ENCODE measurements at regions not wholly inside any gene's neighbourhood (a gene's known extent, or its start where the extent isn't known, plus 50 kb on each side); places are given as distances from the start of the nearest gene placed in this dataset.
"Not testable (repeated sequence)": the region's sequence is repeated elsewhere in the genome, so short reads cannot be mapped to it uniquely, and the experiment has no call there.

- not testable (repeated sequence) for H3K36me3 ChIP-seq (ENCODE audit: control insufficient read depth, insufficient read depth, low read length)
These were observed 822.1 kb downstream of the KCNMA1 start for GRCh38 chr10:76815505-76815904.

GRCh38 chr10:76811430-76811829 is 826.2 kb downstream of the KCNMA1 start:
- H3K4me3 ChIP-seq (ENCODE audit: low read depth, low read length), result no peak overlapping the region
- no peaks in the 10 kb centered on the region for H3K27me3 ChIP-seq (ENCODE audit: control insufficient read depth, insufficient read depth, low read length)
- H3K4me1 ChIP-seq (ENCODE audit: control insufficient read depth, insufficient read depth, low read length), result no peaks in the 10 kb centered on the region
- H3K36me3 ChIP-seq (ENCODE audit: control insufficient read depth, insufficient read depth, low read length), result no peaks in the 10 kb centered on the region
- no peaks in the 10 kb centered on the region for H3K9me3 ChIP-seq (ENCODE audit: control insufficient read depth, insufficient read depth, low read length)
- H3K27ac ChIP-seq (ENCODE audit: low read depth, low read length), result no peak overlapping the region
- no peak for DNase-seq (ENCODE audit: low read depth in 4 of 6, low spot score in 6 of 6)

More at GRCh38 chr10:76815505-76815904, 822.1 kb downstream of the KCNMA1 start:
- 91% methylated on average over 5 of the region's 9 CpGs for WGBS (ENCODE audit: insufficient coverage)
- not testable (repeated sequence) for H3K27ac ChIP-seq (ENCODE audit: low read depth, low read length); H3K9me3 ChIP-seq (ENCODE audit: control insufficient read depth, insufficient read depth, low read length); H3K4me1 ChIP-seq (ENCODE audit: control insufficient read depth, insufficient read depth, low read length); H3K4me3 ChIP-seq (ENCODE audit: low read depth, low read length); DNase-seq (ENCODE audit: low read depth in 4 of 6, low spot score in 6 of 6); H3K27me3 ChIP-seq (ENCODE audit: control insufficient read depth, insufficient read depth, low read length)

- no peak overlapping the region for H3K27ac ChIP-seq (ENCODE audit: low read depth, low read length)
- no peak overlapping the region for H3K4me3 ChIP-seq (ENCODE audit: low read depth, low read length)
- H3K36me3 ChIP-seq (ENCODE audit: control insufficient read depth, insufficient read depth, low read length), result no peaks in the 10 kb centered on the region
- H3K4me1 ChIP-seq (ENCODE audit: control insufficient read depth, insufficient read depth, low read length), result peaks cover 4% of the 10 kb centered on the region
- WGBS (ENCODE audit: insufficient coverage), result no CpG with 5 or more reads among the region's 4 CpGs
- DNase-seq (ENCODE audit: low read depth in 4 of 6, low spot score in 6 of 6), result no peak
- no peaks in the 10 kb centered on the region for H3K27me3 ChIP-seq (ENCODE audit: control insufficient read depth, insufficient read depth, low read length)
- H3K9me3 ChIP-seq (ENCODE audit: control insufficient read depth, insufficient read depth, low read length), result no peaks in the 10 kb centered on the region
These were observed 849.2 kb downstream of the KCNMA1 start for GRCh38 chr10:76788452-76788811.

- DNase-seq (ENCODE audit: low read depth in 4 of 6, low spot score in 6 of 6), result no peak
- Histone ChIP-seq H3K27ac (ENCODE audit: low read depth, low read length) (peak overlapping the region; percentile 17), H3K36me3 (ENCODE audit: control insufficient read depth, insufficient read depth, low read length) (no peaks in the 10 kb centered on the region), H3K4me3 (ENCODE audit: low read depth, low read length) (no peak overlapping the region), H3K27me3 (ENCODE audit: control insufficient read depth, insufficient read depth, low read length) (no peaks in the 10 kb centered on the region), H3K4me1 (ENCODE audit: control insufficient read depth, insufficient read depth, low read length) (peaks cover 4% of the 10 kb centered on the region), H3K9me3 (ENCODE audit: control insufficient read depth, insufficient read depth, low read length) (no peaks in the 10 kb centered on the region)
- WGBS (ENCODE audit: insufficient coverage), result 60% methylated on average over 1 of the region's 3 CpGs
These were observed 849.7 kb downstream of the KCNMA1 start for GRCh38 chr10:76787746-76788451.

GRCh38 chr10:76786504-76787072 is 851.0 kb downstream of the KCNMA1 start:
- 83% methylated on average over 1 of the region's 4 CpGs for WGBS (ENCODE audit: insufficient coverage)

GRCh38 chr10:76784076-76784475 is 853.5 kb downstream of the KCNMA1 start:
- Histone ChIP-seq H3K27ac (ENCODE audit: low read depth, low read length) (no peak overlapping the region), H3K4me3 (ENCODE audit: low read depth, low read length) (no peak overlapping the region), H3K4me1 (ENCODE audit: control insufficient read depth, insufficient read depth, low read length) (peaks cover 7% of the 10 kb centered on the region), H3K27me3 (ENCODE audit: control insufficient read depth, insufficient read depth, low read length) (no peaks in the 10 kb centered on the region), H3K36me3 (ENCODE audit: control insufficient read depth, insufficient read depth, low read length) (no peaks in the 10 kb centered on the region), H3K9me3 (ENCODE audit: control insufficient read depth, insufficient read depth, low read length) (no peaks in the 10 kb centered on the region)
- WGBS (ENCODE audit: insufficient coverage), result 60% methylated on average over 1 of the region's 1 CpG
- DNase-seq (ENCODE audit: low read depth in 4 of 6, low spot score in 6 of 6), result no peak

More at GRCh38 chr10:76786504-76787072, 851.0 kb downstream of the KCNMA1 start:
- no peaks in the 10 kb centered on the region for H3K36me3 ChIP-seq (ENCODE audit: control insufficient read depth, insufficient read depth, low read length)
- H3K27ac ChIP-seq (ENCODE audit: low read depth, low read length), result peak overlapping the region; percentile 41
- no peaks in the 10 kb centered on the region for H3K27me3 ChIP-seq (ENCODE audit: control insufficient read depth, insufficient read depth, low read length)
- peak in 1 of 6 donors; percentile 10 for DNase-seq (ENCODE audit: low read depth in 4 of 6, low spot score in 6 of 6)
- H3K4me3 ChIP-seq (ENCODE audit: low read depth, low read length), result no peak overlapping the region
- no peaks in the 10 kb centered on the region for H3K9me3 ChIP-seq (ENCODE audit: control insufficient read depth, insufficient read depth, low read length)
- peaks cover 4% of the 10 kb centered on the region for H3K4me1 ChIP-seq (ENCODE audit: control insufficient read depth, insufficient read depth, low read length)

- no peaks in the 10 kb centered on the region for H3K36me3 ChIP-seq (ENCODE audit: control insufficient read depth, insufficient read depth, low read length)
- no peak overlapping the region for H3K4me3 ChIP-seq (ENCODE audit: low read depth, low read length)
- peak overlapping the region; percentile 80 for H3K27ac ChIP-seq (ENCODE audit: low read depth, low read length)
- H3K9me3 ChIP-seq (ENCODE audit: control insufficient read depth, insufficient read depth, low read length), result no peaks in the 10 kb centered on the region
- DNase-seq (ENCODE audit: low read depth in 4 of 6, low spot score in 6 of 6), result peak in 2 of 6 donors; percentile 44 to 75
- no peaks in the 10 kb centered on the region for H3K27me3 ChIP-seq (ENCODE audit: control insufficient read depth, insufficient read depth, low read length)
- no CpG with 5 or more reads among the region's 6 CpGs for WGBS (ENCODE audit: insufficient coverage)
- peaks cover 7% of the 10 kb centered on the region for H3K4me1 ChIP-seq (ENCODE audit: control insufficient read depth, insufficient read depth, low read length)
These were observed 857.8 kb downstream of the KCNMA1 start for GRCh38 chr10:76779796-76780301.

- H3K27ac ChIP-seq (ENCODE audit: low read depth, low read length), result peak overlapping the region; percentile 80
- no peaks in the 10 kb centered on the region for H3K27me3 ChIP-seq (ENCODE audit: control insufficient read depth, insufficient read depth, low read length)
- peak; percentile 46 to 92 (median 62) for DNase-seq (ENCODE audit: low read depth in 4 of 6, low spot score in 6 of 6)
- no peaks in the 10 kb centered on the region for H3K9me3 ChIP-seq (ENCODE audit: control insufficient read depth, insufficient read depth, low read length)
- peaks cover 7% of the 10 kb centered on the region for H3K4me1 ChIP-seq (ENCODE audit: control insufficient read depth, insufficient read depth, low read length)
- no peaks in the 10 kb centered on the region for H3K36me3 ChIP-seq (ENCODE audit: control insufficient read depth, insufficient read depth, low read length)
- no peak overlapping the region for H3K4me3 ChIP-seq (ENCODE audit: low read depth, low read length)
- WGBS (ENCODE audit: insufficient coverage), result 5% methylated on average over 3 of the region's 10 CpGs
These were observed 858.5 kb downstream of the KCNMA1 start for GRCh38 chr10:76778914-76779795.

GRCh38 chr10:76774987-76775603 is 862.5 kb downstream of the KCNMA1 start:
- Histone ChIP-seq H3K27ac (ENCODE audit: low read depth, low read length) (no peak overlapping the region), H3K4me3 (ENCODE audit: low read depth, low read length) (no peak overlapping the region), H3K27me3 (ENCODE audit: control insufficient read depth, insufficient read depth, low read length) (no peaks in the 10 kb centered on the region), H3K4me1 (ENCODE audit: control insufficient read depth, insufficient read depth, low read length) (peaks cover 3% of the 10 kb centered on the region), H3K9me3 (ENCODE audit: control insufficient read depth, insufficient read depth, low read length) (no peaks in the 10 kb centered on the region), H3K36me3 (ENCODE audit: control insufficient read depth, insufficient read depth, low read length) (no peaks in the 10 kb centered on the region)
- DNase-seq (ENCODE audit: low read depth in 4 of 6, low spot score in 6 of 6), result no peak
- WGBS (ENCODE audit: insufficient coverage), result 100% methylated on average over 1 of the region's 4 CpGs
